AG04450 (cell line): ENCODE measurements at regions not wholly inside any gene's neighbourhood (a gene's known extent, or its start where the extent isn't known, plus 50 kb on each side); places are given as distances from the start of the nearest gene placed in this dataset.

Experiments used
- CTCF ChIA-PET: fragments of 300-600, 350-600 bp; formaldehyde crosslinking; extraction: SDS; loops from one replicate; lab custom pipeline; 2022; ENCODE audit warnings: antibody characterized with exemption, inconsistent platforms; lab: Charles Lee
- POLR2A ChIA-PET: fragments of 350-600 bp; formaldehyde crosslinking; extraction: SDS; loops from one replicate; lab custom pipeline; 2021; ENCODE audit warnings: antibody characterized with exemption, inconsistent platforms; lab: Yijun Ruan, JAX
- DNase-seq: peaks from one replicate; pipeline ENCODE4 v3.0.0-alpha.2; 2011; ENCODE audit warnings: low read depth, low spot score
- H3K27ac ChIP-seq: one replicate; pipeline ENCODE4 v1.5.1; 2012; ENCODE audit warnings: low read depth, low read length, control low read depth
- H3K27me3 ChIP-seq: one replicate; pipeline ENCODE4 v1.6.0; 2012; ENCODE audit warnings: low read length; ENCODE audit not compliant: control insufficient read depth, insufficient read depth
- H3K4me3 ChIP-seq: 2 replicates; pipeline ENCODE4 v1.5.1; 2011; ENCODE audit warnings: mild to moderate bottlenecking, low read depth, low read length, control low read depth
- H3K9me3 ChIP-seq: 2 replicates; pipeline ENCODE4 v1.5.1; 2012; ENCODE audit warnings: low read length; ENCODE audit not compliant: control insufficient read depth, insufficient read depth
- CTCF ChIP-seq: IDR thresholded peaks from 2 replicates; pipeline ENCODE4 v1.5.1; 2011; ENCODE audit warnings: low read depth, low read length, control low read depth, inconsistent platforms

GRCh38 chr12:22935090-22935489 is 310.1 kb downstream of the ETNK1 start:
- no peaks in the 10 kb centered on the region for H3K27me3 ChIP-seq
- no peak overlapping the region for H3K27ac ChIP-seq
- ChIA-PET POLR2A (no interaction called here), CTCF (no interaction called here)
- no peak overlapping the region for H3K4me3 ChIP-seq
- no peak for DNase-seq
- TF ChIP-seq CTCF: no peak
- H3K9me3 ChIP-seq: no peaks in the 10 kb centered on the region

- no peak overlapping the region for H3K4me3 ChIP-seq
- no peaks in the 10 kb centered on the region for H3K9me3 ChIP-seq
- no peaks in the 10 kb centered on the region for H3K27me3 ChIP-seq
- ChIA-PET POLR2A (no interaction called here), CTCF (no interaction called here)
- no peak for DNase-seq
- TF ChIP-seq CTCF: no peak
- H3K27ac ChIP-seq: no peak overlapping the region
Observed at GRCh38 chr12:22935501-22935900, 310.5 kb downstream of the ETNK1 start.

- no peak overlapping the region for H3K4me3 ChIP-seq
- no peaks in the 10 kb centered on the region for H3K9me3 ChIP-seq
- no peak for DNase-seq
- ChIA-PET POLR2A (no interaction called here), CTCF (no interaction called here)
- no peak for TF ChIP-seq CTCF
- no peak overlapping the region for H3K27ac ChIP-seq
- H3K27me3 ChIP-seq: no peaks in the 10 kb centered on the region
Observed at GRCh38 chr12:22938323-22938722, 313.4 kb downstream of the ETNK1 start.

GRCh38 chr12:22951206-22951605 is 326.2 kb downstream of the ETNK1 start:
- ChIA-PET POLR2A (no interaction called here), CTCF (no interaction called here)
- H3K9me3 ChIP-seq: peaks cover 11% of the 10 kb centered on the region
- no peak overlapping the region for H3K4me3 ChIP-seq
- no peak for DNase-seq
- H3K27me3 ChIP-seq: no peaks in the 10 kb centered on the region
- no peak for TF ChIP-seq CTCF
- no peak overlapping the region for H3K27ac ChIP-seq

- ChIA-PET CTCF (no interaction called here), POLR2A (no interaction called here)
- Histone ChIP-seq H3K27ac (no peak overlapping the region), H3K4me3 (no peak overlapping the region), H3K27me3 (no peaks in the 10 kb centered on the region), H3K9me3 (peaks cover 11% of the 10 kb centered on the region)
- no peak for DNase-seq
- no peak for TF ChIP-seq CTCF
Observed at GRCh38 chr12:22956690-22957089, 331.7 kb downstream of the ETNK1 start.
